Limb (tissue), 2 donors: ENCODE measurements at regions not wholly inside any gene's neighbourhood (a gene's known extent, or its start where the extent isn't known, plus 50 kb on each side); places are given as distances from the start of the nearest gene placed in this dataset.
"Not testable (repeated sequence)": the region's sequence is repeated elsewhere in the genome, so short reads cannot be mapped to it uniquely, and the experiment has no call there.

ENCODE experiments used
- DNase-seq, 2 donors: peaks; one replicate each; pipeline ENCODE4 v3.0.0-alpha.2; 2016; ENCODE audit errors: extremely low spot score in 2 of 2

DNA sequence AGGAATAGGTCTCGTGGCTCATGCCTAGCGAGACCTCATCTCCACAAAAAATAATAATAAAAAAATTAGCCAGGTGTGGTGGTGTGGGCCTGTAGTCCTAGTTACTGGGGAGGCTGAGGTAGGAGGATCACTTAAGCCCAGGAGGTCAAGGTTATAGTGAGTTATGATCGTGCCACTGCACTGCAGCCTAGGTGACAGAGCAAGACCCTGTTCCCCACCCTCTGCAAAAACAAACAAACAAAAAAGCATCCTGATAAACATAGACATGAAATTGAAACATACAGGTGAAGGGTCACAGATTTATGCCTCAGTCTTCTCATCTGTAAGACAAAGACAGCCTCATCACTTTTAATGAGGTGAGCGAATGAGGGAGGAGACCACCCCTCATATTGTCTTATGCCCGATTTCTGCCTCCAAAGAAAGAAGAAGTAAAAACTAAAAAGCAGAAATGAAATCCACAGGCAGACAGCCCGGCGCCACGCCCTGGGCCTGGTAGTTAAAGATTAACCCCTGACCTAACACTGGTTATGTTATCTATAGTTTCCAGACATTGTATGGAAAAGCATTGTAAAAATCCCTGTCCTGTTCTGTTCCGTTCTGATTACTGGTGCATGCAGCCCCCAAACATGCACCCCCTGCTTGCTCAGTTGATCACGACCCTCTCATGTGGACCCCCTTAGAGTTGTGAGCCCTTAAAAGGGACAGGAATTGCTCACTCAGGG, 138.5 kb downstream of the OR2B2 start:
- not testable (repeated sequence) for DNase-seq

DNA sequence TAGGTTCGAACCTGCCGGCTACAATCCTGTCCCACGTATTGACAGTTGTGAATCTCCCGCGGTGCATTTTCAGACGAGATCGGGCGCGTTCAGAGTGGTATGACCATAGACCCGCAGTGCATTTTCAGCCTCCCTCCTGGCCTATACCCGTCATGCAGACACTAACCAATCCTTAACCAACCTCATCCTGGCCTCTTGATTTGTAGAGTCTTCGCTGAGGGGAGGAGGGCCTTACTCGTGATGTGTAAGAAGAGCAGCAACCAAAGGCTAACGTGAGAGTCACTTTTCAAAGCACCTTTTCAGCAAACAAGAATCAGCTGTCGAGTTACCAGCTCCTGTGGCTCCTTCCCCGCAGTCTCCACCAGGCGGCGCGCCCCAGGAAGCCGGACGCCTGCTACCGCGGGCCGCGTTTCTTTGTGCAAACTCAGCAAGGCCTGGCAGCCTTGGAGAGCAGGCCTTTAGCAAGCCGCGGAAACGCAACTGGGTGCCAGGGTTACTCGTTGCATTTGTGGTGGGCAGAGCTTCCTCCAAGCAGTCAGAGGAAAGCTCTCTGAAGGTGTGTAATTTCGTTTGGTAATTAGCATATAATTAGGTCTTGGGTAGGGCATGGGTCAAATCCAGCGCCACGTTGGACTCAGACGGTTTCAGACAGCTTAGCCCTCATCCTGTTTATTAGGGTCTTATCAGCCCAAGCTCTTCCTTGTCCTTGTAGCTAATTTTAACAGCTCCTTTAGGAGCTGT, 139.8 kb downstream of the OR2B2 start:
- DNase-seq: peak; percentile 71 to 90

DNA sequence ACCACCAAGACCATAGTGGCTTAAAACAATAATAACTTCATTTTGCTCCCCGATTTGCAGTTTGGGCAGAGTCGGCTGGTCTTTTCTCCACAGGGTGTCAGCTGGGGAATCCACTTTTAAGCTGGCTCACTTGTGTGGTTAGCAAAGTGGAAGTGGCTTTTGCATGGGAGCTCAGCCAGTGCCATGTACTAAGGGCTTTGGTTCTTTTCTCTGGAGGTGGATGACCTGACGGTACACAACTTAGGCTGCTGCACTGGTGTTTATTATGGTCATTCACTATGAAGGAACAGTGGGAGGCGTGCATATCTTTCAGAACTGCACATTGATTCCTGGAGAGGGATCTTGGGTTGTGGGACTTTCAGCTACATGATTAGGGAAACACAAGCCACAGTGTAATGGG, 141.0 kb downstream of the OR2B2 start:
- DNase-seq: no peak

DNA sequence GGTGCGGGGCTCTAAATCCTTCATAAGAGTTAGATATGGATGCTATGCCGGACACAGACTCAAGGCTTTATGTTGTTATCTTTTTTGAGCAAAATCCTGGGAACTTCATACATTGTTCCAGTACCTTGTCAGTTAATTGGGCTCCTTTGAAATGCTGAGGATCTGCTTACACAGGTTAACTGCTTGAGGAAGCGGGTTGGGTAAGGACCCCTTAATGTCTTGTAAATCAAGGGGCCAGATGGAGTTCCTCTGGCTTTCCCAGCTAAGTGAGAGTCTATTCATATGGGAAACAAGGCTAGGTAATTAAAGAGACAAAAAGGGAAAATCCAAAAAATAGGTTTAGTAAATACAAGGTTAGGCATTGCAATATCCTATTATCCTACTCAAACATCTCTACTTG, 141.5 kb downstream of the OR2B2 start:
- no peak for DNase-seq

DNA sequence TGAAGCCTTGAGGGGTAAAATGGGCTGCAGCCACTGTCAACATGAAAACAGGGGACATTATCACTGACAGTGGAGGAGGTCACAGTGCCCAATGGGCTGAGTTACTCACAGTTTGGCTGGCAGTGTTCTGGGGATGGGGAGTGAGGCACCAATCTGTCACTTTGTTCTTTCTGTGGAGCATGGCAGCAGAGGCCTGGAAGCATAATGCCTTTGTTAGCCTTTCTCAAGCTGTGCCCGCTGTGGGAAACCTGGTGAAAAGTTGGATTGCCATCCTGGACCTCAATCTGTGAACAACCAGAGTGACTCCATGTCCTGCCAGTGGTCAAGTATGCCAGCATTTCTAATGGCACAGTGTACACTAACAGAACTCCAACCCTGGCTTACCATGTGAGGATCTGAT, 143.6 kb downstream of the OR2B2 start:
- no peak for DNase-seq

DNA sequence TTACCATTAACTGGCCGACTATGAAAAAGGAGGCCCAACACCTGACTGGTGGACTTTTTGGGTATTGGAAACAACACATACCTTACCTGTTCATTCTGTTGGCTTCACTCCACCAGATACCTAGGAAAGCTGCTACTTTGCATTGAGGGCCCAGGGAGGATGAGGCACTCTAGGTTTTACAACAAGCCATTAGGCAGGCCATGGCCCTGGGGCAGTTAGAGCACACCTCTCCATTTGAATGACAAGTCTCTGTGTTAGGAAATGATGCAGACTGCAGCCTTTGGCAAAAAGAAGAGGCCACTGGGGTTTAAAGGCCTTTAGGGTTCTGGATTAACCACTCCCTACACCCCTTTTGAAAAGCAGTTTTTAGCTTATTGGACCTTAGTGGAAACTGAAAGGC, 144.3 kb downstream of the OR2B2 start:
- DNase-seq: no peak

DNA sequence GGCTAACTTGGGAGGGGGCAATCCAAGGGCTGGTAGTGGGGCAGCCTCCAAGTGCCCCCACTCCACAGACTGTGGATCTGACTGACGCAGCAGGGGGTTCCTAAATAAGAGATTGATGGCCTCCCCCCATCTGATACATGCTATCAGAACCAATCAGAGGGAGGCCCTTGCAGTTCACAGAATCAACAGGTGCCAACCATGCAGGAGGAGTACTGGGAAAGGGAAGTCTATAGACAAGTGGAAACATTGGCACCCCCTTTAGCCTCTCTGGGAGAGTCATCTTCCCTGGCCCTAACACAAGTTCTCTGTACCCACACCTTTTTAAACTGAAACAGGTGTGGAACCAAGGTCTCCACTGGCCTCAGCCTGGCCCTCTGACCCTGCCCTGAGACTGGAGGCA, 145.8 kb downstream of the OR2B2 start:
- no peak for DNase-seq

DNA sequence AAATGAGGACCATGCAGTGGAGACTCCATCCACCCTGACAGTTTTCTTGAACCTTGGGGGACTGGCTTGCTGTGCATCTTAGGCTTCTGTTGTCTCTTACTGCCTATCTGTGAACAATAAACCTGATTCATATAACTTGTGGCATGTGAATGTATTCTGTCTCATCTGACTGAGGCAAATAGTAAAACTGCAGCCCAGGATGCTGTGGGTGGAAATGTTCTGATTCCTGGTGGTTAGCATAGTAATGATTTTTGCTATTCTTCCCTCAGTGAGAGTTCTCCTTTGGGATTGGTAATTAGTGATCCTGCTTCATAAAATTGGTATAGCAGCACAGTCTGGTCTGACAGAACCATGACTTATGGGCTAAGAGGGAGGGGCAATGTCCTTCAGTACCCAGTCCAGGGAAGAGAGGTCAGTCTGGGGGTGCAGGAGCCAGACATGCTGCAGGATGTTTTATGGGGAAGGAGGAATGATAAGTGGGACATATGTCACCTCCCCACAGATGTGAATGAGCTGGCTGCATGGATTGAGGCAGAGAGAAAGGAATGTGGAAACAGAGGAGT, 147.1 kb downstream of the OR2B2 start:
- no peak for DNase-seq

DNA sequence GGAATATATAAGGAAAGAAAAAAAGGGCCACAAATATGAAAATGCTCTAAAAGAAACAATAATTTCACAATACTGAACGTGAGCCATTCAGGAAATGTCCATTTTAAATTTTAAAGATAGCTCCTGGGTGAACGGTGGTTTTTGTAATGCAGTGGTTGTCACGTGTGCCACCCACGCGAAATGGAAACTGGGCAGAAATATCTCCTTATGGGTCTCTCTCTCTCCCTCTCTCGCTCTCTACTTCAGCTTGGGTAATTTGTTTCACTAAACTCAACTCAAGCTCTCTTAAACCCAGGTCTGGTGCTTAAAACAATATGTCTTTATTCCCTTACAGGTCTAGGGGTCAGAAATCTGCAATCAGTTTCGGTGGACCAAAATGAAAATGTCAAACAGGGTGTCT, 150.8 kb downstream of the OR2B2 start:
- DNase-seq: no peak

DNA sequence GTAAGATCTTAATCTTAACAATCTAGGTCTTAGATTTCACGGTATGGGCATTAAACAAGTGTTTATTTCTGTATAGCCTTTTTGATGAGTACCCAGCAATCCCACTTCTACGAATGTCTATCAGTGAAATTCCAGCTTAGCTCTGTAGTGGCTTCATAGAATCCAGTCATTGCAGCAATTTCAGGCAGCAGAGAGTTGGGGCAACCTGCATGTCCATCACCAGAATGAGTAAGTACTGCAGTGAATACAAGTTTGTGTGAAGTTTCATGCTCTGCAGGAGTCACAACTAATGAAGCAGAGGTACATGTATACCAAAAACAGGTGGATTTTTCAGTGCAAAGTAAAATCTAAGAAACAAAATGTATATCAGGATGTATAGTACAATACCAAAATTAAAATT, 151.7 kb downstream of the OR2B2 start:
- no peak for DNase-seq

DNA sequence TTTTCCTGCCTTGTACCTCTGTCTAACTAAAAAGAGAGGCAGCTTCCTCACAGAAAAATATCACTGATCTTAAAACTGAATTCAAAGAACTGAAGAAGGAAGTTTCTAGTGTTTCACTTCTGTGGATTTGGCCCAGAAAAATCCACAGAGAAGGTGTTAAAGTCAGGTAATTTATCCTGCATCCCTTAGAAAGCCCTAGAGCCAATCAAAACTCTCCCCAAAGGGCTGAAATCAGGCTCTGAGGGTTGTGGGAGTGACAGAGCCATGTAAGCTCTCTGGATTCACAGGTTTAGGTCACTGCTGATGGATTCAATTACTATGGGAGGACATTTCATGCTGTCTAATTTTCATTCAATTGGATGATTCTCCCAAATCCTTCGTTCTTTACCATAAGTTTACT, 152.3 kb downstream of the OR2B2 start:
- DNase-seq: no peak

DNA sequence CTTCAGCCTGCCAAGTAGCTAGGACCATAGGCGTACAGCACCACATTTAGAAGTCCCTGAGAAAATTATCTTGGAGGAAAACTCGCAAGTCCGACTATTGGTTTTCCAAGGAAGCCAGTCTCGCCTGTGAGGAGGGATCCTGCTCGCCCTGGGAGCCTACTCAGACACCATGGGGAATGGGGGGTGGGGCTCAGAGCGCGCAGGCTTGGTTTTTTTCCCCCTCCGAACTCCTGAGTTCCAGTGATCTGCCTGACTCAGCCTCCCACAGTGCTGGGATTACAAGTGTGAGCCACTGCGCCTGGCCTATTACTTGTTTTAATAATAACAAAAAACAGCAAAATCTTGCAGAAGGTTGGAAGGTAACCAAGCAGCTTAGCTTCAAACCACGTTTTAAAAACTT, 153.7 kb downstream of the OR2B2 start:
- no peak for DNase-seq

DNA sequence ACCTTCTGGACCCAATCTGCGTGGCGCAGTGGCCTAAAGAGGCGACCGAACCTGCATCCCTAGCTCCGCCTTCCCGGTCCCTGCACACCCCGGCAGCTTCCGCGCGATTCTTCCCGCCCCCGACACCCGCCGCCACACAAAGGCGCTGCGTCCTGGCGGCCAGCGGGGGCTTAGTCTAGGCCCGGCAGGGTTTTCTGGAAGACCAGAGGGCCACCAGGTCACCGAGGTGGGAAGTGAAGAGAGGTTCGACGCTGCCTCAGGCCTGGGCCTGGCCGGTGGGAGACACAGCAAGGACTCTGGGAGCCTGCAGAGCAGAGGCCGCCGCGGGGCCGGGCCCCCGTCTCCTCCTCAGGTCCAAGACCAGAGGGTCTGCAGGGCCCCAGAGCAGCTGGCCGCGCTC, 154.9 kb downstream of the OR2B2 start:
- peak; percentile 23 to 74 for DNase-seq

DNA sequence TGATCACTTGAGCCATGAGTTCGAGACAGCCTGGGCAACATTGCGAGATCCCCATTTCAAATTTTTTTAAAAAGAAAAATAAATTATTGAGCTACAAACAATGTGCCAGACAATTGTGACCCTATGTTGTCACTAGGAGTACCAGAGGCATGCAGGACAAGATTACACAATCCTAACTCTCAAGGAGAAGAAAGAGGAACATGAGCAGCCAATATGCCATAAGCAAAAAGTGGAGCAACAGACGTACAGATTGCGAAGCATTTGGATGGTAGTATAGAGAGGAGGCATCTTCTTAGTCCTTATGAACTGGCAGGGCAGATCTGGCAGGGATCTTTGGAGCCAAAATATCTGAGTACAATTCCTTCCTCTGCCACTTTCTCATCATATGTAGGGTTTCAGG, 156.4 kb downstream of the OR2B2 start:
- no peak for DNase-seq

DNA sequence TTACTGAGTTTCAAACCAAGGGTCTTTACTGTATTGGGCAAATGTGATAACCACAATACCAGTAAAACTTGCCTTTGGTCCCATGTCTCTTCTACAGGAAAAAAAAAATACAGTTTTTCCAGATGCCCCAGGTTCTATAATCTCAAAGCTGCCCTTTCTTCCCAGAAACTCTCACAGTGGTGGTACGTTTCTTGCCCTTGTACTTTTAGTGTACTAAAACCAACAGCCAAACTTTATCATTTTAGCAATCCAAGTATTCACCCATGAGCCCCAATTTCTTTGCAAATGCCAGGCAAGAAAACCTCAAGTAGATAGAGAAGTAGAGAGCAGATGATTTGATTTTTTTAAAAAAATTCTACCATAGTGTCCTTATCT, 157.8 kb downstream of the OR2B2 start:
- DNase-seq: no peak

DNA sequence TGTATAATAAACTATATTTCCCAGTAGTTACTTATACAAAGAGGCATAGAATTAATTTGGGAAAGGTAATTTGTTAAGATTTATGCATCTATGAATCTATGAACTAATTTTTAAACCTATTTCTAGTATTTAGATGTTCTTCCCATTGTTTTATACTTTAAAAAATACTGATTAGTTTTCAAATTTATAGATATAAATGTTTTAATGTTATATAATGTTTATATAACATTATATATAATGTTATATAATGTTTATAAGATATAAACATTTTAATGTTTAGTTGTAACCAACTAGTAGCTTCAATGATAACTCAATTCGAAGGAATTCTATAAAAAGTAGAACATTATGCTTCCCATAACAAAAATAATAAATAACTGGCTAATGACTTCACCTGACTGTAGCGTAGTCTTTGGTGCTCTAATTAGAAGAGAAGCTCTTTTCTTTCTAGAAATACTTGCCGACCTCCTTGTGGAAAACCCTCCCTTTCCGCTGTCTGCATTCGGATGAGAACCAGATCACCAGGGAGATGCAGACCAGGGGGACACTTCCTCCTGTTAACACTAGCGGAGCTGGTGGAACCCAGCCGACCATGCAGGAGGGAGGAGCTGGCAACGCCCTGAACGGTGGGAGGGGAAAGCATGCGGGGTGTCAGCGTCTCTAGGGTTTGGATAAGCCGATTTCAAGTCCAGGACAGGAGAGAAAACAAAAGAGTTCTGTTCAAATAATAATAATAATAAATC, 158.4 kb downstream of the OR2B2 start:
- DNase-seq: peak; percentile 75 to 77

DNA sequence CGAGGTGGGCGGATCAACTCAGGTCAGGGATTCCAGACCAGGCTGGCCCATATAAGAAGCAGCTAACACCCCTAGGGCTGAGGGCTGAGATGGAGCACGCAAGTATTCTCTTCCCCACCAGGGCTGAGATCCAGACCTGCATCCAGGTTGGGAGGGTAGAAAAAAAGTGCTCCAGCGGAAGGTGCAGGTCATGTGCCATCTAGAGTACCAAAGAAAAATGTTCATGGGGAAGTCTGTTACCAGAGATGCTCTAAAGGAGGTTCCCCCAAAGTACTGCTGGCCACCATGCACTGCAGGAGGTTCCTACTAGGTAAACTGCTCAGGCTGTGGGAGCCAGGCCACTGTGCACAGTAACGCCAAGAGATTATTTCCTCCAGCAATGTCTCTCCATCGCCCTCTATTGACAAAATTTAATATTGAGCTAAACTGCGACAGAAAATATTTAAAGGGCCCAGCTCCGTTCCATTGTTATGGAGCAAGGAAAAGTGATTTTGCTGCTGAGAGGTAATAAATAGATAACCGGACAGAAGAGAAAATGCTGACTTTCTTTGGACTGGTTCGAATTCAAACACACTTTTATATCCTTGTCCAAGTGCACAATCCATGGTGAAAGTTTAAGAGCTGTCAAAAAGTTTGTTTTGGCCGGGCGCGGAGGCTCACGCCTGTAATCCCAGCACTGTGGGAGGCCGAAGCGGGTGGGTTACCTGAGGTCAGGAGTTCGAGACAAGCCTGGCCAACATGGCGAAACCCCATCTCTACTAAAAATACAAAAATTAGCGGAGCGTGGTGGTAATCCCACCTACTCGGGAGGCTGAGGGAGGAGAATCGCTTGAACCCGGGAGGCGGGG, 159.9 kb downstream of the OR2B2 start:
- DNase-seq: peak; percentile 70 to 88

DNA sequence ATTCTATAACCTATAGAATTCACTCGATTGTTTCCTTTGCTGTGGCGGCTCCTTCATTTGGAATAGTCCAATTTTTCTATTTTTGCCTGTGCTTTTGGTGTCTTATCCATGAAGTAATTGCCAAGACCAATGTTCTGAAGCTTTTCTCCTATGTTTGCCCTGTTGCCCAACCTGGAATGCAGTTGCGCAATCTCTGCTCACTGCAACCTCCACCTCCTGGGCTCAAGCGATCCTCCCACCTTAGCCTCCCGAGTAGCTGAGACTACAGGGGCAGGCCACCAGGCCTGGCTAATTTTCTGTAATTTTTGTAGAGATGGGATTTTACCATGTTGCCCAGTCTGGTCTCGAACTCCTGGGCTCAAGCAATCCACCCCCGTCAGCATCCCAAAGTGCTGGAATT, 163.5 kb downstream of the OR2B2 start:
- no peak for DNase-seq

DNA sequence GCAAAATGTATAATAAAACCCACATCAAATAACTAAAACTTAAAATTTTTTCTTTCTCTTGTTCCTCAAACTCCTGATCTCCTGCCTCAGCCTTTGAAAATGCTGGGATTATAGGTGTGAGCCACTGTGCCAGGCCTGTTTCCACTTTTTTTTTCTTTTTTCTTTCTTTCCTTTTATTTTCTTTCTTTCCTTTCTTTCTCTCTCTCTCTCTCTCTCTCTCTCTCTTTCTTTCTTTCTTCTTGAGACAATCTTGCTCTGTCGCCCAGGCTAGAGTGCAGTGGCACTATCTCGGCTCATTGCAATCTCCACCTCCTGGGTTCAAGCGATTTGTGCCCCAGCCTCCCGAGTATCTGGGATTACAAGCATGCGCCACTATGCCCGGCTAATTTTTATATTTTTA, 164.6 kb downstream of the OR2B2 start:
- DNase-seq: no peak

DNA sequence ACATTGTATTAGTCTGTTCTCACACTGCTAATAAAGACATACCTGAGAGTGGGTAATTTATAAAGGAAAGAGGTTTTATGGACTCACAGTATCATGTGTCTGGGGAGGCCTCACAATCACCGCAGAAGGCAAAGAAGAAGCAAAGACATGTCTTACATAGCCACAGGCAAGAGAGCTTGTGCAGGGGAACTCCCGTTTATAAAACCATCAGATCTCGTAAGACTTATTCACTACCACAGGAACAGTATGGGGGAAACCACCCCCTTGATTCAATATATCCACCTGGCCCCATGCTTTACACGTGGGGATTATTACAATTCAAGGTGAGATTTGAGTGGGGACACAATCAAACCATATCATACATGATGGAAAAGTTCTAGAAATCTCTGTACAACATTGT, 165.3 kb downstream of the OR2B2 start:
- not testable (repeated sequence) for DNase-seq

DNA sequence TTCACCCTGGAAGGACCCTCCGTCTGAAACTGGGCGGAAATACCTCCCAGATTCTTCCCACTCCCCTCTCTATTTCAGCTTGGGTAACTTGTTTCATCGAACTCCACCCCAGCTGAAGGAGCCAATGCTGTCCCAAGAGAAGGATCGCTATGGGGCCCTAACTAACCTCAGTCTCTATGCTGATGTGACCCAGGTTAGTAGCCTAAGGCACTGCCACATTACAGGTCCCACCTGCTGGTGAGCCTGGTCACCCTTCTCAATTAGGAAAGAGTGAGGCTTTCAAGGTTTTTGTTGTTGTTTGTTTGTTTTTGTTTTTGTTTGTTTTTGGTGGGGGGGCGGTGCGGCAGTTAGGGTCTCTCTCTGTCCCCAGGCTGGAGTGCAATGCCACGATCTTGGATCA, 168.4 kb downstream of the OR2B2 start:
- no peak for DNase-seq
